K562 (cell line): ENCODE measurements at regions not wholly inside any gene's neighbourhood (a gene's known extent, or its start where the extent isn't known, plus 50 kb on each side); places are given as distances from the start of the nearest gene placed in this dataset.

ENCODE experiments used
- ATAC-seq: fragments of 200-7000 bp; cut with Tn5 transposase; 3 replicates; pipeline ENCODE4 v1.9.1; 2020; ENCODE audit warnings: moderate library complexity
- BruUV-seq: library from RNA; stranded (reverse); fragments of 400-500 nt; replicated peaks from 2 replicates; lab custom pipeline; 2021; lab: Mats Ljungman, UMichigan
- CTCF ChIA-PET: fragments of 300-600 bp; formaldehyde crosslinking; extraction: SDS; loops from one replicate; lab custom pipeline; 2021; ENCODE audit warnings: low intra/inter-chr PET ratio; lab: Yijun Ruan, JAX
- POLR2A ChIA-PET: fragments of 300-600, 350-650 bp; sonication (Branson Sonifier 250); formaldehyde crosslinking; extraction: SDS; loops from one replicate; lab custom pipeline; 2021; ENCODE audit warnings: antibody characterized with exemption, inconsistent platforms; lab: Yijun Ruan, JAX
- DNase-seq, 4 experiments: peaks; one replicate each; pipeline versions ENCODE4 v3.0.0 to v3.0.0-alpha.2; 2011 to 2018; ENCODE audit warnings: low spot score in 3 of 4, mixed read lengths in 3 of 4; ENCODE audit errors: extremely low read depth in 1 of 4
- FAIRE-seq: peaks from 2 replicates; lab custom pipeline; 2011; peaks lifted over from hg19 to GRCh38; lab: Jason Lieb, UNC
- H2AFZ ChIP-seq: 2 replicates; pipeline ENCODE4 v1.6.0; 2011; ENCODE audit warnings: low read depth, low read length, control low read depth, inconsistent platforms
- H3K27ac ChIP-seq: fragments of 200-600 bp; 3 replicates; pipeline ENCODE4 v1.8.0; 2011; ENCODE audit warnings: low read depth, mild to moderate bottlenecking, control low read depth, inconsistent platforms, low read length, moderate library complexity, mixed read lengths; ENCODE audit errors: extremely low read depth
- H3K27me3 ChIP-seq, 2 experiments: fragments of 300-600 bp in 1 of 2; 2 replicates in 1 of 2; 3 replicates in 1 of 2; pipeline versions ENCODE4 v1.6.0 to v1.8.0; 2011; ENCODE audit warnings: inconsistent platforms in 2 of 2, low read length in 2 of 2, mild to moderate bottlenecking in 1 of 2, mixed read lengths in 1 of 2, moderate library complexity in 1 of 2; ENCODE audit not compliant: control insufficient read depth in 2 of 2, insufficient read depth in 2 of 2
- H3K36me3 ChIP-seq: fragments of 300-600 bp; 3 replicates; pipeline ENCODE4 v1.8.0; 2011; ENCODE audit warnings: mild to moderate bottlenecking, low read length, inconsistent platforms; ENCODE audit not compliant: control insufficient read depth, insufficient read depth
- H3K4me1 ChIP-seq, 2 experiments: fragments of 200-600 bp in 1 of 2; replicated peaks in 1 of 2; 2 replicates in 1 of 2; 3 replicates in 1 of 2; pipeline versions ENCODE4 v1.5.1 to v1.8.0; 2011; ENCODE audit warnings: inconsistent platforms in 2 of 2, low read length in 2 of 2, mild to moderate bottlenecking in 1 of 2, mixed read lengths in 1 of 2, moderate library complexity in 1 of 2; ENCODE audit not compliant: control insufficient read depth in 2 of 2, insufficient read depth in 2 of 2
- H3K4me2 ChIP-seq: 2 replicates; pipeline ENCODE4 v1.6.1; 2011; ENCODE audit warnings: low read length, control low read depth, inconsistent platforms, mixed read lengths; ENCODE audit not compliant: insufficient read depth
- H3K4me3 ChIP-seq: fragments of 200-600 bp; sonication (generic), shearing (Covaris generic); 2 replicates; pipeline ENCODE4 v1.5.1; 2016; ENCODE audit warnings: control low read depth, inconsistent platforms
- H3K79me2 ChIP-seq: fragments of 200-600 bp; 3 replicates; pipeline ENCODE4 v1.8.0; 2011; ENCODE audit warnings: low read length, inconsistent platforms; ENCODE audit not compliant: control insufficient read depth, insufficient read depth
- H3K9ac ChIP-seq, 2 experiments: 2 replicates each; pipeline versions ENCODE4 v1.6.0 to v1.6.1; 2011; ENCODE audit warnings: low read depth in 2 of 2, low read length in 2 of 2, control low read depth in 1 of 2, inconsistent platforms in 1 of 2, mild to moderate bottlenecking in 1 of 2, mixed read lengths in 1 of 2; ENCODE audit not compliant: insufficient read depth in 1 of 2
- H3K9me1 ChIP-seq: one replicate; pipeline ENCODE4 v1.6.0; 2011; ENCODE audit warnings: inconsistent platforms, mild to moderate bottlenecking, low read length, moderate library complexity; ENCODE audit not compliant: control insufficient read depth, insufficient read depth
- H3K9me3 ChIP-seq: replicated peaks from 2 replicates; pipeline ENCODE4 v1.5.1; 2011; ENCODE audit warnings: low read depth, low read length, inconsistent platforms; ENCODE audit not compliant: control insufficient read depth, insufficient read depth
- H4K20me1 ChIP-seq: replicated peaks from 2 replicates; pipeline ENCODE4 v1.6.1; 2011; ENCODE audit warnings: low read length, inconsistent platforms, mixed read lengths; ENCODE audit not compliant: control insufficient read depth, insufficient read depth
- CC2D1A ChIP-seq: fragments of 450-650 bp; IDR thresholded peaks from 2 replicates; pipeline ENCODE4 v1.6.1; 2017; ENCODE audit warnings: mild to moderate bottlenecking
- FOXO4 ChIP-seq: fragments of 450-650 bp; formaldehyde crosslinking; IDR thresholded peaks from 2 replicates; pipeline ENCODE4 v1.4.0; 2020; ENCODE audit warnings: mild to moderate bottlenecking, moderate library complexity
- HEY1 ChIP-seq: fragments of 250-450 bp; sonication (Bioruptor Pico); IDR thresholded peaks from 2 replicates; pipeline ENCODE4 v1.5.0; 2020; ENCODE audit warnings: mild to moderate bottlenecking, moderate library complexity, borderline replicate concordance
- HINFP ChIP-seq: fragments of 450-650 bp; conservative IDR thresholded peaks from 2 replicates; pipeline ENCODE4 v1.6.1; 2016; ENCODE audit warnings: missing genetic modification characterization, low read depth, mild to moderate bottlenecking, control low read depth, missing compliant biosample characterization
- KHSRP ChIP-seq: fragments of 450-650 bp; IDR thresholded peaks from 2 replicates; pipeline ENCODE4 v1.6.1; 2017
- KLF16 ChIP-seq: IDR thresholded peaks from 2 replicates; pipeline ENCODE4 v1.6.1; 2016; ENCODE audit warnings: antibody characterized with exemption
- NBN ChIP-seq: fragments of 450-650 bp; IDR thresholded peaks from 2 replicates; pipeline ENCODE4 v1.6.1; 2016; ENCODE audit warnings: low read depth, mild to moderate bottlenecking
- PRDM10 ChIP-seq: fragments of 450-650 bp; IDR thresholded peaks from 2 replicates; pipeline ENCODE4 v1.6.1; 2018; ENCODE audit not compliant: partially characterized antibody
- RBM14 ChIP-seq: fragments of 200-400 bp; formaldehyde crosslinking; IDR thresholded peaks from 2 replicates; pipeline ENCODE4 v1.6.1; 2018; ENCODE audit warnings: low read depth, mild to moderate bottlenecking, low read length, moderate library complexity, borderline replicate concordance; ENCODE audit not compliant: insufficient read depth
- SAP30 ChIP-seq: fragments of 200-600 bp; sonication (generic); IDR thresholded peaks from 2 replicates; pipeline ENCODE4 v1.6.1; 2012; ENCODE audit warnings: borderline replicate concordance, low read depth, mild to moderate bottlenecking, moderate library complexity, low read length, control low read depth, inconsistent platforms; ENCODE audit not compliant: insufficient read depth, poor library complexity, severe bottlenecking
- SMARCB1 ChIP-seq: IDR thresholded peaks from 2 replicates; pipeline ENCODE4 v1.6.1; 2011; ENCODE audit warnings: improper control_type of control experiment, low read depth; ENCODE audit not compliant: insufficient read length
- TFAM ChIP-seq: fragments of 250-450 bp; sonication (Bioruptor Pico); conservative IDR thresholded peaks from 2 replicates; pipeline ENCODE4 v1.5.0; 2021; ENCODE audit warnings: mild to moderate bottlenecking, moderate library complexity
- THRA ChIP-seq: fragments of 450-650 bp; IDR thresholded peaks from 2 replicates; pipeline ENCODE4 v1.6.1; 2017; ENCODE audit warnings: mild to moderate bottlenecking, moderate library complexity
- U2AF1 ChIP-seq: fragments of 200-400 bp; formaldehyde crosslinking; optimal IDR thresholded peaks from 2 replicates; pipeline ENCODE3; 2017; ENCODE audit warnings: mild to moderate bottlenecking, low read depth, low read length, moderate library complexity
- ZNF23 ChIP-seq: fragments of 250-450 bp; sonication (Bioruptor Pico); IDR thresholded peaks from 2 replicates; pipeline ENCODE4 v1.4.0; 2020; ENCODE audit warnings: mild to moderate bottlenecking
- ZNF561 ChIP-seq: fragments of 450-650 bp; formaldehyde crosslinking; conservative IDR thresholded peaks from 2 replicates; pipeline ENCODE4 v1.4.0; 2020; ENCODE audit warnings: mild to moderate bottlenecking, moderate library complexity
- WGBS: fragments of 100-300 bp; shearing (Covaris generic); methylation state at CpG from one replicate; pipeline ENCODE4 v1.1.6; 2016; ENCODE audit warnings: low coverage, mixed read lengths; ENCODE audit not compliant: insufficient coverage; ENCODE audit errors: missing lambda C conversion rate; 5-methylcytosine and 5-hydroxymethylcytosine counted together
- in situ Hi-C: fragments of 300-500 bp; cut with MboI; formaldehyde crosslinking; loops from 4 replicates; pipeline ENCODE4 v1.15.0; 2018; ENCODE audit warnings: inconsistent platforms, mixed read lengths
- intact Hi-C: fragments of 100-400 bp; cut with micrococcal nuclease; formaldehyde crosslinking; loops from 2 replicates; pipeline ENCODE4 v1.14.2; 2022

GRCh38 chr5:2203774-2204173, 321.0 kb upstream of the IRX4 start:
- Histone ChIP-seq H3K9me3 (no peaks in the 10 kb centered on the region), H3K4me1 (no peaks in the 10 kb centered on the region), H3K79me2 (no peaks in the 10 kb centered on the region), H3K4me2 (no peak overlapping the region), H3K36me3 (no peaks in the 10 kb centered on the region), H3K9ac (no peak overlapping the region), H3K27me3 (peaks cover 13 to 50% of the 10 kb centered on the region in 2 experiments), H3K4me3 (no peak overlapping the region), H4K20me1 (no peaks in the 10 kb centered on the region; the same call in 1 of the 2 replicates), H2AFZ (no peak overlapping the region), H3K9me1 (no peaks in the 10 kb centered on the region), H3K27ac (no peak overlapping the region)
- BruUV-seq = no TSS peak
- intact Hi-C loops (no loop called here), in situ Hi-C loops (no loop called here)
- no peak for DNase-seq
- ATAC-seq = no peak
- 0% methylated on average over 3 of the region's 3 CpGs for WGBS
- no peak for FAIRE-seq
- ChIA-PET CTCF (no interaction called here), POLR2A (no interaction called here)
- no peak for TF ChIP-seq TFAM
- TF ChIP-seq FOXO4 (CRISPR knock-in tag) = no peak
- no peak for TF ChIP-seq SAP30
- no peak for TF ChIP-seq HINFP (tag)
- no peak for TF ChIP-seq KLF16
- TF ChIP-seq PRDM10 = no peak
- TF ChIP-seq SMARCB1 = no peak
- TF ChIP-seq ZNF23 (CRISPR knock-in tag) = no peak
- TF ChIP-seq THRA = no peak
- TF ChIP-seq HEY1 (CRISPR knock-in tag) = no peak
- TF ChIP-seq KHSRP = no peak
- TF ChIP-seq RBM14 = no peak
- TF ChIP-seq CC2D1A = no peak
- TF ChIP-seq ZNF561 = no peak
- TF ChIP-seq NBN = no peak
- TF ChIP-seq U2AF1 = no peak
